Middle frontal gyrus (tissue), 1 donor: ENCODE measurements at regions not wholly inside any gene's neighbourhood (a gene's known extent, or its start where the extent isn't known, plus 50 kb on each side); places are given as distances from the start of the nearest gene placed in this dataset.
"Not testable (repeated sequence)": the region's sequence is repeated elsewhere in the genome, so short reads cannot be mapped to it uniquely, and the experiment has no call there.

Experiments
- DNase-seq: peaks from one replicate; pipeline ENCODE4 v3.0.0-alpha.2; 2015; ENCODE audit warnings: low spot score; ENCODE audit errors: extremely low spot score

GRCh38 chr13:78087966-78088678 lies 169.5 kb upstream of the EDNRB start:
- no peak for DNase-seq

GRCh38 chr13:78085434-78086225 lies 167.0 kb upstream of the EDNRB start:
- DNase-seq, result no peak

GRCh38 chr13:78084401-78084800 lies 165.8 kb upstream of the EDNRB start:
- DNase-seq, result no peak

GRCh38 chr13:78078168-78078567 lies 159.5 kb upstream of the EDNRB start:
- no peak for DNase-seq

GRCh38 chr13:78067290-78067689 lies 148.7 kb upstream of the EDNRB start:
- no peak for DNase-seq

- no peak for DNase-seq
Measured at GRCh38 chr13:78065141-78065540, 146.5 kb upstream of the EDNRB start.

GRCh38 chr13:78061806-78062205 lies 143.2 kb upstream of the EDNRB start:
- no peak for DNase-seq

- DNase-seq, result no peak
Measured at GRCh38 chr13:78060966-78061365, 142.3 kb upstream of the EDNRB start.

- not testable (repeated sequence) for DNase-seq
Measured at GRCh38 chr13:78056865-78057264, 138.2 kb upstream of the EDNRB start.

GRCh38 chr13:78054157-78054556 lies 135.5 kb upstream of the EDNRB start:
- no peak for DNase-seq

- no peak for DNase-seq
Measured at GRCh38 chr13:78047151-78047550, 128.5 kb upstream of the EDNRB start.

GRCh38 chr13:78046331-78046730 lies 127.7 kb upstream of the EDNRB start:
- DNase-seq, result no peak

GRCh38 chr13:78045916-78046315 lies 127.3 kb upstream of the EDNRB start:
- DNase-seq, result no peak

GRCh38 chr13:78041366-78041765 lies 122.7 kb upstream of the EDNRB start:
- DNase-seq, result not testable (repeated sequence)

GRCh38 chr13:78040205-78040830 lies 121.7 kb upstream of the EDNRB start:
- no peak for DNase-seq

- no peak for DNase-seq
Measured at GRCh38 chr13:78036841-78037240, 118.2 kb upstream of the EDNRB start.

- DNase-seq, result no peak
Measured at GRCh38 chr13:78035500-78035899, 116.9 kb upstream of the EDNRB start.

GRCh38 chr13:78033509-78033908 lies 114.9 kb upstream of the EDNRB start:
- no peak for DNase-seq

- no peak for DNase-seq
Measured at GRCh38 chr13:78032132-78032531, 113.5 kb upstream of the EDNRB start.

- DNase-seq, result no peak
Measured at GRCh38 chr13:78030341-78030896, 111.8 kb upstream of the EDNRB start.

- DNase-seq, result no peak
Measured at GRCh38 chr13:78029901-78030300, 111.3 kb upstream of the EDNRB start.

GRCh38 chr13:78028960-78029359 lies 110.3 kb upstream of the EDNRB start:
- DNase-seq, result no peak
